ENCODE measurements at regions not wholly inside any gene's neighbourhood (a gene's known extent, or its start where the extent isn't known, plus 50 kb on each side); places are given as distances from the start of the nearest gene placed in this dataset.

DNA sequence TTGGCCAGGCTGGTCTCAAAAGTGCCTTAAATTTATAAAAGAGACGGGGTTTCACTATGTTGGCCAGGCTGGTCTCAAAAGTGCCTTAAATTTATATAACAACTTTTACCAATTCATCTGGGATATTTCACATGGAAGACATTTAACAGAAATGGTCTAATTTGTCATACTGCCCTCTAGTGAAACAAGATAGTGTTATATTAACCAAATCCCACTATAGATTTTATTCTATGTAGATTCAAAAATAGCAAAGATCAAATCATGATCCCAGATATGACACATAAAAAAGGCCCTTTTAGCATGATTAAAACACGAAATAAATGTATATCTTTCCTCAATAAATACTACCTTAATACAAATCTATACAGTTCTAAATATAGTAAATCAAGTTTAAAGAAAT, 102.8 kb upstream of the TFAP2D start:
- TF ChIP-seq ZBTB17 (tag by site-specific recombination; IDR thresholded peaks at IDR 0.05) (no peak), ZNF558 (tag by site-specific recombination; IDR thresholded peaks at IDR 0.05) (no peak), GLI2 (tag by site-specific recombination; IDR thresholded peaks at IDR 0.05; ENCODE audit: borderline replicate concordance, low read depth) (no peak), ZNF549 (tag by site-specific recombination; IDR thresholded peaks at IDR 0.05) (no peak), BCL11B (tag by site-specific recombination; IDR thresholded peaks at IDR 0.05; ENCODE audit: low read depth) (no peak), ZNF707 (tag by site-specific recombination; IDR thresholded peaks at IDR 0.05) (no peak), ZNF274 (IDR thresholded peaks at IDR 0.05; ENCODE audit: low read length) (no peak), ZNF274 (tag by site-specific recombination; IDR thresholded peaks at IDR 0.05; ENCODE audit: borderline replicate concordance) (no peak), ZNF433 (tag by site-specific recombination; IDR thresholded peaks at IDR 0.05; ENCODE audit: low read depth) (no peak), ZFP69B (tag by site-specific recombination; IDR thresholded peaks at IDR 0.05) (no peak)
- TF ChIP-seq, protein P1, sequence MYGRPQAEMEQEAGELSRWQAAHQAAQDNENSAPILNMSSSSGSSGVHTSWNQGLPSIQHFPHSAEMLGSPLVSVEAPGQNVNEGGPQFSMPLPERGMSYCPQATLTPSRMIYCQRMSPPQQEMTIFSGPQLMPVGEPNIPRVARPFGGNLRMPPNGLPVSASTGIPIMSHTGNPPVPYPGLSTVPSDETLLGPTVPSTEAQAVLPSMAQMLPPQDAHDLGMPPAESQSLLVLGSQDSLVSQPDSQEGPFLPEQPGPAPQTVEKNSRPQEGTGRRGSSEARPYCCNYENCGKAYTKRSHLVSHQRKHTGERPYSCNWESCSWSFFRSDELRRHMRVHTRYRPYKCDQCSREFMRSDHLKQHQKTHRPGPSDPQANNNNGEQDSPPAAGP (tag by site-specific recombination; IDR thresholded peaks at IDR 0.05): no peak
- TF ChIP-seq, protein P2, sequence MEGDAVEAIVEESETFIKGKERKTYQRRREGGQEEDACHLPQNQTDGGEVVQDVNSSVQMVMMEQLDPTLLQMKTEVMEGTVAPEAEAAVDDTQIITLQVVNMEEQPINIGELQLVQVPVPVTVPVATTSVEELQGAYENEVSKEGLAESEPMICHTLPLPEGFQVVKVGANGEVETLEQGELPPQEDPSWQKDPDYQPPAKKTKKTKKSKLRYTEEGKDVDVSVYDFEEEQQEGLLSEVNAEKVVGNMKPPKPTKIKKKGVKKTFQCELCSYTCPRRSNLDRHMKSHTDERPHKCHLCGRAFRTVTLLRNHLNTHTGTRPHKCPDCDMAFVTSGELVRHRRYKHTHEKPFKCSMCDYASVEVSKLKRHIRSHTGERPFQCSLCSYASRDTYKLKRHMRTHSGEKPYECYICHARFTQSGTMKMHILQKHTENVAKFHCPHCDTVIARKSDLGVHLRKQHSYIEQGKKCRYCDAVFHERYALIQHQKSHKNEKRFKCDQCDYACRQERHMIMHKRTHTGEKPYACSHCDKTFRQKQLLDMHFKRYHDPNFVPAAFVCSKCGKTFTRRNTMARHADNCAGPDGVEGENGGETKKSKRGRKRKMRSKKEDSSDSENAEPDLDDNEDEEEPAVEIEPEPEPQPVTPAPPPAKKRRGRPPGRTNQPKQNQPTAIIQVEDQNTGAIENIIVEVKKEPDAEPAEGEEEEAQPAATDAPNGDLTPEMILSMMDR (tag by site-specific recombination; IDR thresholded peaks at IDR 0.05): no peak
- TF ChIP-seq, protein P3, sequence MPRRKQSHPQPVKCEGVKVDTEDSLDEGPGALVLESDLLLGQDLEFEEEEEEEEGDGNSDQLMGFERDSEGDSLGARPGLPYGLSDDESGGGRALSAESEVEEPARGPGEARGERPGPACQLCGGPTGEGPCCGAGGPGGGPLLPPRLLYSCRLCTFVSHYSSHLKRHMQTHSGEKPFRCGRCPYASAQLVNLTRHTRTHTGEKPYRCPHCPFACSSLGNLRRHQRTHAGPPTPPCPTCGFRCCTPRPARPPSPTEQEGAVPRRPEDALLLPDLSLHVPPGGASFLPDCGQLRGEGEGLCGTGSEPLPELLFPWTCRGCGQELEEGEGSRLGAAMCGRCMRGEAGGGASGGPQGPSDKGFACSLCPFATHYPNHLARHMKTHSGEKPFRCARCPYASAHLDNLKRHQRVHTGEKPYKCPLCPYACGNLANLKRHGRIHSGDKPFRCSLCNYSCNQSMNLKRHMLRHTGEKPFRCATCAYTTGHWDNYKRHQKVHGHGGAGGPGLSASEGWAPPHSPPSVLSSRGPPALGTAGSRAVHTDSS (tag by site-specific recombination; IDR thresholded peaks at IDR 0.05): no peak
- TF ChIP-seq, protein P4, sequence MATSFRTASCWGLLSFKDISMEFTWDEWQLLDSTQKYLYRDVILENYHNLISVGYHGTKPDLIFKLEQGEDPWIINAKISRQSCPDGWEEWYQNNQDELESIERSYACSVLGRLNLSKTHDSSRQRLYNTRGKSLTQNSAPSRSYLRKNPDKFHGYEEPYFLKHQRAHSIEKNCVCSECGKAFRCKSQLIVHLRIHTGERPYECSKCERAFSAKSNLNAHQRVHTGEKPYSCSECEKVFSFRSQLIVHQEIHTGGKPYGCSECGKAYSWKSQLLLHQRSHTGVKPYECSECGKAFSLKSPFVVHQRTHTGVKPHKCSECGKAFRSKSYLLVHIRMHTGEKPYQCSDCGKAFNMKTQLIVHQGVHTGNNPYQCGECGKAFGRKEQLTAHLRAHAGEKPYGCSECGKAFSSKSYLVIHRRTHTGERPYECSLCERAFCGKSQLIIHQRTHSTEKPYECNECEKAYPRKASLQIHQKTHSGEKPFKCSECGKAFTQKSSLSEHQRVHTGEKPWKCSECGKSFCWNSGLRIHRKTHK (tag by site-specific recombination; IDR thresholded peaks at IDR 0.05): no peak

Measured in HEK293 (cell line).